ENCODE measurements at regions not wholly inside any gene's neighbourhood (a gene's known extent, or its start where the extent isn't known, plus 50 kb on each side); places are given as distances from the start of the nearest gene placed in this dataset.
"Not testable (repeated sequence)": the region's sequence is repeated elsewhere in the genome, so short reads cannot be mapped to it uniquely, and the experiment has no call there.

- not testable (repeated sequence) for TF ChIP-seq CTCF (IDR thresholded peaks at IDR 0.05); EP300 (IDR thresholded peaks at IDR 0.05; ENCODE audit: low read depth); POLR2A (IDR thresholded peaks at IDR 0.05)
Measured at GRCh38 chr4:67274671-67275070, 270.6 kb downstream of the CENPC start.
